ENCODE measurements at regions not wholly inside any gene's neighbourhood (a gene's known extent, or its start where the extent isn't known, plus 50 kb on each side); places are given as distances from the start of the nearest gene placed in this dataset.

DNA sequence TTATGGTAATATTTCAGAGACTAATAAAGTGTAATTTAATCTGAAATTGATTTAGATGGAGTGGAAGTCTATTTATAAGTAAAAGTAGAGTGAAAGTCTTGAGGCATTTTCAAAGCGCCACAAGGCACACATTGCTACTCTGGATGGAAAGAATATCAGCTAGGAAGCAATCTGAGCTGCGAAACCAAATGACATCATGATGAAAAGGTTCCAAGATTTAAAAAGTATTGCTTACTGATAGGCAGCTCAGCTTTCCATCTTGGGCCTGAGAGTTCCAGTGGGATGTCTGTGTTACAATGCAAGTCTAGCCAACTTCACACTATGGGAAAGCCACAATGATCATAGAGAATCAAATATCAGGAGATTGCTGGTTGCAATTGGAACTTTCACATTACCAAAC, 126.9 kb upstream of the VGLL2 start:
- H3K4me3 Mint-ChIP-seq = no peak overlapping the region
- TF ChIP-seq CTCF (IDR thresholded peaks at IDR 0.05) = no peak
- H3K9me3 Mint-ChIP-seq = no peaks in the 10 kb centered on the region
- DNase-seq = no peak
- no peaks in the 10 kb centered on the region for H3K27me3 Mint-ChIP-seq (ENCODE audit: low read depth, poor library complexity)
- H3K36me3 Mint-ChIP-seq (ENCODE audit: low read depth) = no peaks in the 10 kb centered on the region
- no peak overlapping the region for H3K27ac Mint-ChIP-seq
- no peaks in the 10 kb centered on the region for H3K4me1 Mint-ChIP-seq

DNA sequence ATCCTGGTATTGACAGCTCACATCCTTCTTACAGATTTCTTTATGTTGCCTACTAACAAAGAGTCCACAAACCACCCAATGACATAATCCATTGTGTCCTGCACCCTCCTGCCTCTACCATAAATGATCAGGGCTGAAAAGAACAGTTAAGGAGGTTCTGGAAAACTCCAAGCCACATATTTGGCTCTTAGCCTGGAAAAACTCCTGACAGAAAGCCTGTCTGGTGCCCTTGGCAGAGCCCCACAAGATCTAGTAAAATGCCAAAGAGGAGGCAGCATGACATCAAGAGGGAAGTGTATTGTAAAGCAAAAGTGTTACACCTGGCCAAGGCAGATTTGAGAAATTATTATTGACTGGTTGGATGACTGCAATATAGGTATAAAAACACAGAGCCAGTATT, 126.4 kb upstream of the VGLL2 start:
- H3K4me3 Mint-ChIP-seq = no peak overlapping the region
- DNase-seq = no peak
- no peaks in the 10 kb centered on the region for H3K36me3 Mint-ChIP-seq (ENCODE audit: low read depth)
- no peaks in the 10 kb centered on the region for H3K27me3 Mint-ChIP-seq (ENCODE audit: low read depth, poor library complexity)
- no peak for TF ChIP-seq CTCF (IDR thresholded peaks at IDR 0.05)
- H3K4me1 Mint-ChIP-seq = no peaks in the 10 kb centered on the region
- H3K27ac Mint-ChIP-seq = no peak overlapping the region
- H3K9me3 Mint-ChIP-seq = no peaks in the 10 kb centered on the region

GRCh38 chr6:117142142-117142541, 123.2 kb upstream of the VGLL2 start:
- no peak for DNase-seq
- no peak for TF ChIP-seq CTCF (IDR thresholded peaks at IDR 0.05)
- no peaks in the 10 kb centered on the region for H3K27me3 Mint-ChIP-seq (ENCODE audit: low read depth, poor library complexity)

GRCh38 chr6:117142995-117143394, 122.4 kb upstream of the VGLL2 start:
- Mint-ChIP-seq H3K9me3 (peaks cover 20% of the 10 kb centered on the region), H3K4me3 (no peak overlapping the region), H3K36me3 (ENCODE audit: low read depth) (no peaks in the 10 kb centered on the region), H3K4me1 (no peaks in the 10 kb centered on the region), H3K27me3 (ENCODE audit: low read depth, poor library complexity) (no peaks in the 10 kb centered on the region), H3K27ac (no peak overlapping the region)
- no peak for DNase-seq
- no peak for TF ChIP-seq CTCF (IDR thresholded peaks at IDR 0.05)

More at GRCh38 chr6:117142142-117142541, 123.2 kb upstream of the VGLL2 start:
- H3K4me1 Mint-ChIP-seq = no peaks in the 10 kb centered on the region
- H3K4me3 Mint-ChIP-seq = no peak overlapping the region
- H3K9me3 Mint-ChIP-seq = peaks cover 20% of the 10 kb centered on the region
- H3K36me3 Mint-ChIP-seq (ENCODE audit: low read depth) = no peaks in the 10 kb centered on the region
- H3K27ac Mint-ChIP-seq = no peak overlapping the region

- no peak for DNase-seq
- H3K27ac Mint-ChIP-seq = no peak overlapping the region
- no peaks in the 10 kb centered on the region for H3K27me3 Mint-ChIP-seq (ENCODE audit: low read depth, poor library complexity)
- no peaks in the 10 kb centered on the region for H3K36me3 Mint-ChIP-seq (ENCODE audit: low read depth)
- TF ChIP-seq CTCF (IDR thresholded peaks at IDR 0.05) = no peak
- no peak overlapping the region for H3K4me3 Mint-ChIP-seq
- H3K9me3 Mint-ChIP-seq = peaks cover 20% of the 10 kb centered on the region
- no peaks in the 10 kb centered on the region for H3K4me1 Mint-ChIP-seq
Observed at GRCh38 chr6:117143647-117144046, 121.7 kb upstream of the VGLL2 start.

DNA sequence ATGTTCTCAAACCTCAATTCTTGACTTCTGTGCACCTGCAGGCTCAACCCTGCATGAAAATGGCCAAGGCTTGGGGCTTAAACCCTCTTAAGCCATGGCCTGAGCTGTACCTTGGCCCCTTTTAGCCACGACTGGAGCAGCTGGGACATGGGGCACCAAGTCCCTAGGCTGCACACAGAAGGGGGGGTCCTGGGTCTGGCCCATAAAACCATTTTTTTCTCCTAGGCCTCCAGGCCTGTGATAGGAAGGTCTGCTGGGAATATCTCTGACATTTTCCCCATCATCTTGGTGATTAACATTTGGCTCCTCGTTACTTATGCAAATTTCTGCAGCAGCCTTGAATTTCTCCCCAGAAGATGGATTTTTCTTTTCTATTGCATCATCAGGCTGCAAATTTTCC, 119.4 kb upstream of the VGLL2 start:
- Mint-ChIP-seq H3K27me3 (ENCODE audit: low read depth, poor library complexity) (no peaks in the 10 kb centered on the region), H3K36me3 (ENCODE audit: low read depth) (no peaks in the 10 kb centered on the region), H3K4me1 (no peaks in the 10 kb centered on the region), H3K9me3 (peaks cover 28% of the 10 kb centered on the region), H3K4me3 (no peak overlapping the region), H3K27ac (no peak overlapping the region)
- no peak for TF ChIP-seq CTCF (IDR thresholded peaks at IDR 0.05)
- DNase-seq = no peak
